Endothelial cell (in vitro differentiated cells): ENCODE measurements at regions not wholly inside any gene's neighbourhood (a gene's known extent, or its start where the extent isn't known, plus 50 kb on each side); places are given as distances from the start of the nearest gene placed in this dataset.

Source experiments
- DNase-seq: peaks from one replicate; pipeline ENCODE4 v3.0.0; 2021; ENCODE audit warnings: low spot score
- H3K27ac Mint-ChIP-seq: one replicate; pipeline ENCODE4 v1.8.0; 2021; ENCODE audit warnings: mixed read lengths, inconsistent platforms; ENCODE audit not compliant: unreplicated experiment
- H3K27me3 Mint-ChIP-seq: one replicate; pipeline ENCODE4 v1.8.0; 2021; ENCODE audit warnings: mild to moderate bottlenecking, moderate library complexity, mixed read lengths, inconsistent platforms; ENCODE audit not compliant: unreplicated experiment
- H3K36me3 Mint-ChIP-seq: one replicate; pipeline ENCODE4 v1.8.0; 2021; ENCODE audit warnings: mild to moderate bottlenecking, low read depth, mixed read lengths, inconsistent platforms; ENCODE audit not compliant: unreplicated experiment
- H3K4me1 Mint-ChIP-seq: one replicate; pipeline ENCODE4 v1.8.0; 2021; ENCODE audit warnings: mild to moderate bottlenecking, mixed read lengths, inconsistent platforms; ENCODE audit not compliant: unreplicated experiment
- H3K4me3 Mint-ChIP-seq: one replicate; pipeline ENCODE4 v1.8.0; 2021; ENCODE audit warnings: mild to moderate bottlenecking, mixed read lengths, inconsistent platforms; ENCODE audit not compliant: unreplicated experiment
- H3K9me3 Mint-ChIP-seq: one replicate; pipeline ENCODE4 v1.8.0; 2021; ENCODE audit warnings: mixed read lengths, inconsistent platforms; ENCODE audit not compliant: unreplicated experiment
- CTCF ChIP-seq: fragments of 200-600 bp; sonication (generic); IDR thresholded peaks from one replicate; pipeline ENCODE4 v1.5.0; 2021; ENCODE audit warnings: antibody characterized with exemption; ENCODE audit not compliant: unreplicated experiment

GRCh38 chr16:55392701-55393100, 68.7 kb downstream of the IRX6 start:
- no peak overlapping the region for H3K27ac Mint-ChIP-seq
- no peaks in the 10 kb centered on the region for H3K36me3 Mint-ChIP-seq
- H3K4me1 Mint-ChIP-seq: no peaks in the 10 kb centered on the region
- H3K4me3 Mint-ChIP-seq: no peak overlapping the region
- no peaks in the 10 kb centered on the region for H3K9me3 Mint-ChIP-seq
- TF ChIP-seq CTCF: no peak
- no peaks in the 10 kb centered on the region for H3K27me3 Mint-ChIP-seq
- DNase-seq: no peak

GRCh38 chr16:55393991-55394390, 70.0 kb downstream of the IRX6 start:
- Mint-ChIP-seq H3K4me1 (no peaks in the 10 kb centered on the region), H3K9me3 (no peaks in the 10 kb centered on the region), H3K36me3 (no peaks in the 10 kb centered on the region), H3K4me3 (no peak overlapping the region), H3K27ac (no peak overlapping the region), H3K27me3 (no peaks in the 10 kb centered on the region)
- no peak for TF ChIP-seq CTCF
- DNase-seq: no peak

GRCh38 chr16:55398762-55399161, 74.8 kb downstream of the IRX6 start:
- TF ChIP-seq CTCF: no peak
- Mint-ChIP-seq H3K36me3 (no peaks in the 10 kb centered on the region), H3K4me1 (no peaks in the 10 kb centered on the region), H3K4me3 (no peak overlapping the region), H3K9me3 (no peaks in the 10 kb centered on the region), H3K27ac (no peak overlapping the region), H3K27me3 (no peaks in the 10 kb centered on the region)
- no peak for DNase-seq

DNA sequence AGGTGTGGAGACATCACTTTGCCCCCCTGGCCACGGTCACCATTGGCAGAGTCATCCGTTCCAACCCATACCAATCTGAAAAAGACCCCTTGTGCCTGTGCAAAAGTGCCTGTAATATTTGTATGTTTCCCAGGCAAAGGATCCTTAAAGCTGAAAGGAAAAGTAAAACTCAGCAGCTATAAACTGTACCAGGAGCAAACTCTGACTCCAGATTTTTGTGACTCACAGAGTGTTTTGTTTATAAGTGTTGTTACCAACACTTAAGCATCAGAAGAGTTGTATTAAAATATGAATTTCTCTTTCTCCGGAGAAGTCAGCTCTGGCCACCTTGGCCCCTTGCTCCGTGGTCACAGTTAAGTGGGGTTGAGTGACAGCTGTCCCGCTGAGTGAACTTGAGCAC, 75.9 kb downstream of the IRX6 start:
- Mint-ChIP-seq H3K27ac (no peak overlapping the region), H3K36me3 (no peaks in the 10 kb centered on the region), H3K9me3 (no peaks in the 10 kb centered on the region), H3K4me3 (no peak overlapping the region), H3K4me1 (no peaks in the 10 kb centered on the region), H3K27me3 (no peaks in the 10 kb centered on the region)
- no peak for DNase-seq
- TF ChIP-seq CTCF: no peak

- Mint-ChIP-seq H3K27me3 (no peaks in the 10 kb centered on the region), H3K27ac (no peak overlapping the region), H3K4me3 (no peak overlapping the region), H3K9me3 (no peaks in the 10 kb centered on the region), H3K4me1 (no peaks in the 10 kb centered on the region), H3K36me3 (no peaks in the 10 kb centered on the region)
- no peak for TF ChIP-seq CTCF
- no peak for DNase-seq
These were observed 77.0 kb downstream of the IRX6 start for GRCh38 chr16:55401046-55401445.
